A549 (cell line): ENCODE measurements at regions not wholly inside any gene's neighbourhood (a gene's known extent, or its start where the extent isn't known, plus 50 kb on each side); places are given as distances from the start of the nearest gene placed in this dataset.
A peak's percentile ranks its signal among the peaks of the same experiment; 100 is the strongest.

Experiments
- ATAC-seq, 2 experiments: fragments of 200-7000 bp in 1 of 2; fragments of >200 bp in 1 of 2; cut with Nextera tagmentation in 1 of 2; cut with Tn5 transposase in 1 of 2; 3 replicates each; pipeline versions ENCODE4 v1.8.0 to v1.9.1; 2018 to 2020; ENCODE audit warnings: mild to moderate bottlenecking in 1 of 2, moderate library complexity in 1 of 2
- CTCF ChIA-PET: fragments of 300-600 bp; sonication (Branson Sonifier 250); formaldehyde crosslinking; extraction: SDS; loops from one replicate; lab custom pipeline; 2021; ENCODE audit warnings: antibody characterized with exemption, inconsistent platforms; lab: Yijun Ruan, JAX
- POLR2A ChIA-PET: fragments of 350-600 bp; formaldehyde crosslinking; extraction: SDS; loops from one replicate; lab custom pipeline; 2021; ENCODE audit warnings: antibody characterized with exemption, inconsistent platforms; lab: Yijun Ruan, JAX
- DNase-seq, 2 experiments: peaks; one replicate each; pipeline versions ENCODE4 v3.0.0 to v3.0.0-alpha.2; 2011 to 2016; ENCODE audit warnings: low read depth in 1 of 2, low spot score in 1 of 2
- FAIRE-seq: peaks from 2 replicates; lab custom pipeline; 2011; peaks lifted over from hg19 to GRCh38; lab: Jason Lieb, UNC
- H3K27ac ChIP-seq, 2 experiments: fragments of >200 bp; sonication (Bioruptor Twin); formaldehyde crosslinking; 3 replicates each; pipeline ENCODE4 v1.5.1; 2016 to 2017
- H3K4me1 ChIP-seq: fragments of >200 bp; sonication (Bioruptor Twin); formaldehyde crosslinking; 3 replicates; pipeline ENCODE4 v1.6.1; 2016
- H3K4me2 ChIP-seq: fragments of >200 bp; sonication (Bioruptor Twin); formaldehyde crosslinking; 3 replicates; pipeline ENCODE4 v1.6.1; 2016
- H3K4me3 ChIP-seq: fragments of >200 bp; sonication (Bioruptor Twin); formaldehyde crosslinking; 3 replicates; pipeline ENCODE4 v1.5.1; 2016
- H3K9me3 ChIP-seq: fragments of >200 bp; sonication (Bioruptor Twin); formaldehyde crosslinking; 3 replicates; pipeline ENCODE4 v1.6.1; 2016
- CBX2 ChIP-seq: fragments of 200-600 bp; sonication (generic); IDR thresholded peaks from 2 replicates; pipeline ENCODE4 v1.6.1; 2016; ENCODE audit warnings: low read depth, mild to moderate bottlenecking, borderline replicate concordance
- CBX8 ChIP-seq: fragments of 200-600 bp; sonication (generic); IDR thresholded peaks from 2 replicates; pipeline ENCODE4 v1.6.1; 2016
- CHD4 ChIP-seq: fragments of 200-600 bp; sonication (generic); IDR thresholded peaks from 2 replicates; pipeline ENCODE4 v1.6.1; 2016; ENCODE audit warnings: antibody characterized with exemption, mild to moderate bottlenecking, borderline replicate concordance
- FOSB ChIP-seq: fragments of 250-450 bp; sonication (Bioruptor Pico); IDR thresholded peaks from 2 replicates; pipeline ENCODE4 v1.5.0; 2020; ENCODE audit warnings: mild to moderate bottlenecking, moderate library complexity
- HDAC2 ChIP-seq: fragments of 200-600 bp; sonication (generic); IDR thresholded peaks from 2 replicates; pipeline ENCODE4 v1.6.1; 2016
- HEYL ChIP-seq: fragments of 250-450 bp; sonication (Bioruptor Pico); IDR thresholded peaks from 2 replicates; pipeline ENCODE4 v1.8.0; 2021; ENCODE audit warnings: mild to moderate bottlenecking, moderate library complexity
- HOXA7 ChIP-seq: fragments of 250-450 bp; sonication (Bioruptor Pico); IDR thresholded peaks from 2 replicates; pipeline ENCODE4 v1.5.0; 2020; ENCODE audit warnings: mild to moderate bottlenecking, moderate library complexity
- HOXB13 ChIP-seq: fragments of 250-450 bp; sonication (Bioruptor Pico); IDR thresholded peaks from 2 replicates; pipeline ENCODE4 v1.5.0; 2020; ENCODE audit warnings: low read depth, mild to moderate bottlenecking, moderate library complexity
- KDM5A ChIP-seq: fragments of 200-600 bp; sonication (generic); IDR thresholded peaks from 2 replicates; pipeline ENCODE4 v1.6.1; 2016; ENCODE audit warnings: antibody characterized with exemption, mild to moderate bottlenecking
- MAZ ChIP-seq: fragments of 150-350 bp; IDR thresholded peaks from 2 replicates; pipeline ENCODE4 v1.6.1; 2014; ENCODE audit warnings: antibody characterized with exemption, low read depth, low read length, borderline replicate concordance
- NPAS2 ChIP-seq: fragments of 250-450 bp; sonication (Bioruptor Pico); IDR thresholded peaks from 2 replicates; pipeline ENCODE4 v1.8.0; 2022; ENCODE audit warnings: mild to moderate bottlenecking, moderate library complexity, borderline replicate concordance
- NR3C1 ChIP-seq: fragments of >200 bp; sonication (Bioruptor Twin); formaldehyde crosslinking; IDR thresholded peaks from 3 replicates; pipeline ENCODE4 v1.6.1; 2017
- POLR2A ChIP-seq: IDR thresholded peaks from 2 replicates; pipeline ENCODE4 v1.6.1; 2012; ENCODE audit warnings: mild to moderate bottlenecking, low read length
- RAD21 ChIP-seq, 2 experiments: fragments of >200 bp in 1 of 2; sonication (Bioruptor Twin) in 1 of 2; formaldehyde crosslinking in 1 of 2; IDR thresholded peaks in 1 of 2; conservative IDR thresholded peaks in 1 of 2; 2 replicates in 1 of 2; 3 replicates in 1 of 2; pipeline ENCODE4 v1.6.1; 2012 to 2018; ENCODE audit warnings: inconsistent platforms in 1 of 2
- RFX5 ChIP-seq: fragments of 450-650 bp; IDR thresholded peaks from 2 replicates; pipeline ENCODE4 v1.7.1; 2014; ENCODE audit warnings: antibody characterized with exemption, mild to moderate bottlenecking, moderate library complexity
- SMC3 ChIP-seq: fragments of >200 bp; sonication (Bioruptor Twin); formaldehyde crosslinking; IDR thresholded peaks from 3 replicates; pipeline ENCODE4 v1.6.1; 2018; ENCODE audit warnings: inconsistent platforms
- SREBF2 ChIP-seq: fragments of 450-650 bp; IDR thresholded peaks from 2 replicates; pipeline ENCODE4 v1.6.1; 2014; ENCODE audit warnings: mild to moderate bottlenecking, moderate library complexity
- TFCP2L1 ChIP-seq: fragments of 250-450 bp; sonication (Bioruptor Pico); IDR thresholded peaks from 2 replicates; pipeline ENCODE4 v1.5.0; 2021; ENCODE audit warnings: mild to moderate bottlenecking
- TP53 ChIP-seq: fragments of 250-450 bp; sonication (Bioruptor Pico); IDR thresholded peaks from 2 replicates; pipeline ENCODE4 v1.5.0; 2021; ENCODE audit warnings: mild to moderate bottlenecking, moderate library complexity
- ZSCAN20 ChIP-seq: fragments of 250-450 bp; sonication (Bioruptor Pico); IDR thresholded peaks from 2 replicates; pipeline ENCODE4 v1.8.0; 2022; ENCODE audit warnings: mild to moderate bottlenecking, moderate library complexity
- WGBS: methylation state at CpG from one replicate; pipeline ENCODE4 v1.1.6; 2017; ENCODE audit errors: missing lambda C conversion rate; 5-methylcytosine and 5-hydroxymethylcytosine counted together
- TF ChIP-seq, protein P1 (sequence below): fragments of 450-650 bp; IDR thresholded peaks from 2 replicates; pipeline ENCODE4 v1.6.1; 2014; ENCODE audit warnings: antibody characterized with exemption
- TF ChIP-seq, protein P2 (sequence below): fragments of >200 bp; sonication (Bioruptor Twin); formaldehyde crosslinking; IDR thresholded peaks from 2 replicates; pipeline ENCODE4 v1.6.1; 2016
- TF ChIP-seq, protein P3 (sequence below): fragments of 250-450 bp; sonication (Bioruptor Pico); IDR thresholded peaks from 2 replicates; pipeline ENCODE4 v1.5.0; 2021; ENCODE audit warnings: mild to moderate bottlenecking, moderate library complexity, borderline replicate concordance

DNA sequence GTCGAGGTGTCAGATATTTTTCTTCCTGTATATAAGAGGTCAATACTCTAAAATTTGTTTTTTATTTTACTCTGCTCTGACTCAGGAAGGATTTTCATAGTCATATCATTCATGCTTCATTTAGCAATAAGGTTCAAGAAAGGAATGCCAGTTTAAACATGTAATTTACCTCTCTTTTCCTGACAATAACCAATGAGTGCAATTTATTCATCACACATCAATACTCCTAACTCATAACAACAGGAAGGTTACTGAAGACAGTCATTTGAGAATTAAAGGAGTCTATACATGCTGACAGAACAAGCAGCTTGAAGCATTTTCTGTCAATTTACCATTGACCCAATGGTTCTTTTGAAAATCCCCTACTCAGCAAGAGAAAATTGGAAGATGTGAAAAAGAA lies 190.3 kb upstream of the RPS6KA3 start:
- DNase-seq = no peak
- FAIRE-seq = peak; percentile 76
- ATAC-seq = no peak
- Histone ChIP-seq H3K27ac (no peak overlapping the region), H3K4me2 (no peak overlapping the region), H3K9me3 (no peaks in the 10 kb centered on the region), H3K4me1 (0 out of 3 replicates have a peak, but pooled peaks cover 5% of the 10 kb centered on the region), H3K4me3 (no peak overlapping the region)
- POLR2A ChIA-PET = no interaction called here
- WGBS = 26% methylated on average over 1 of the region's 1 CpG
- CTCF ChIA-PET = interaction anchor here (0.6 to 1.0 kb wide), 2 partner anchors 186 to 204 kb away, joined by 3 read pairs; no protein-coding TSS in a partner anchor
- TF ChIP-seq, protein P1, sequence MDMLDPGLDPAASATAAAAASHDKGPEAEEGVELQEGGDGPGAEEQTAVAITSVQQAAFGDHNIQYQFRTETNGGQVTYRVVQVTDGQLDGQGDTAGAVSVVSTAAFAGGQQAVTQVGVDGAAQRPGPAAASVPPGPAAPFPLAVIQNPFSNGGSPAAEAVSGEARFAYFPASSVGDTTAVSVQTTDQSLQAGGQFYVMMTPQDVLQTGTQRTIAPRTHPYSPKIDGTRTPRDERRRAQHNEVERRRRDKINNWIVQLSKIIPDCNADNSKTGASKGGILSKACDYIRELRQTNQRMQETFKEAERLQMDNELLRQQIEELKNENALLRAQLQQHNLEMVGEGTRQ = no peak
- TF ChIP-seq HOXB13 (CRISPR knock-in tag) = no peak
- TF ChIP-seq ZSCAN20 (CRISPR knock-in tag) = no peak
- TF ChIP-seq CBX8 = no peak
- TF ChIP-seq POLR2A = no peak
- TF ChIP-seq CHD4 = no peak
- no peak for TF ChIP-seq CBX2

DNA sequence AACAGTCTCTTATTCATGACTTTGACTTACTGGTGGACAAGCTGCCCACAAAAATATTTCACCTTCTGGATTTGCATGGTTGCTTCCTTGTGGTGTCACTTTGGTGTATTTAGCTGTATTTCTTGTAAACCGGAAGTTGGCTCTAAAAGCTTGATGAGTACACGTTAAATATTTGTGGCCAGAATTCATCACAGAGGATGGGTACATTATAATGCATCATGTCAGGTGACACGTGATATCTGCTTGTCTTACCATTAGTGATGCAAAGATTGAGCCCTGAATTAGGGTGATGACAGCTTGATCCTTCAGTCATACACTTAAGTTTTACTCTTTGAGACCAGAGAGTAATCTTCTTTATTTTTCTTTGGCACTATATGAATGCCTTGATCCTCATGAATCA lies 188.3 kb upstream of the RPS6KA3 start:
- TF ChIP-seq KDM5A = no peak
- CTCF ChIA-PET = no interaction called here
- H3K4me1 ChIP-seq = no peaks in the 10 kb centered on the region
- DNase-seq (no peak), FAIRE-seq (peak; percentile 67), ATAC-seq (no peak)
- no peak overlapping the region for H3K4me3 ChIP-seq
- no peak overlapping the region for H3K27ac ChIP-seq
- no peak overlapping the region for H3K4me2 ChIP-seq
- POLR2A ChIA-PET = no interaction called here
- H3K9me3 ChIP-seq = no peaks in the 10 kb centered on the region
- WGBS = 67% methylated on average over 3 of the region's 3 CpGs

DNA sequence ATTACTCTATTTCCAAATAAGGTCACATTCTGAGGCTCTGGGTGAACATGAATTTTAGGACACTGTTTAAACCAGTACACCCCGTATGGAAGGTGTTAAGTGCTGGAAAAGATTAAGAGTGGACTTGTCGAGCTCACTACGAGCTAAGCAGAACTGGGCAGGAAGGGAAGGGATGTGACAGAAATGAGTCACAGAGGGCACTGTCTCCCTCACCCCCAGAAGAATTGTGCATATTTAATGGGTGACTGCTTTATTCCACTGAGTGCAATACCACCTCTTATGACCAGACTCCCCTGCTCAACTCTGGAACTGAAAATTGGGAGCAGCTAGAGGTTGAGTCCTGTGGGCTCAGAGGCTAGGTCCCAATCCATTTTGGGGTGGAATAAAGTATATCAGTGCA lies 187.4 kb upstream of the RPS6KA3 start:
- POLR2A ChIA-PET = no interaction called here
- H3K4me3 ChIP-seq = no peak overlapping the region
- TF ChIP-seq NPAS2 (no peak), HDAC2 (no peak), SREBF2 (no peak), SMC3 (no peak), FOSB (CRISPR knock-in tag) (no peak), RFX5 (no peak), MAZ (no peak), HEYL (CRISPR knock-in tag) (no peak), NR3C1 (no peak), POLR2A (no peak), HOXA7 (no peak), TFCP2L1 (CRISPR knock-in tag) (no peak), RAD21 (conservative IDR thresholded peaks at IDR 0.05 in 1 of 2, IDR thresholded peaks at IDR 0.05 in 1 of 2) (no peak), TP53 (CRISPR knock-in tag) (no peak)
- TF ChIP-seq, protein P1 = no peak
- TF ChIP-seq, protein P2, sequence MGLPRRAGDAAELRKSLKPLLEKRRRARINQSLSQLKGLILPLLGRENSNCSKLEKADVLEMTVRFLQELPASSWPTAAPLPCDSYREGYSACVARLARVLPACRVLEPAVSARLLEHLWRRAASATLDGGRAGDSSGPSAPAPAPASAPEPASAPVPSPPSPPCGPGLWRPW = no peak
- TF ChIP-seq, protein P3, sequence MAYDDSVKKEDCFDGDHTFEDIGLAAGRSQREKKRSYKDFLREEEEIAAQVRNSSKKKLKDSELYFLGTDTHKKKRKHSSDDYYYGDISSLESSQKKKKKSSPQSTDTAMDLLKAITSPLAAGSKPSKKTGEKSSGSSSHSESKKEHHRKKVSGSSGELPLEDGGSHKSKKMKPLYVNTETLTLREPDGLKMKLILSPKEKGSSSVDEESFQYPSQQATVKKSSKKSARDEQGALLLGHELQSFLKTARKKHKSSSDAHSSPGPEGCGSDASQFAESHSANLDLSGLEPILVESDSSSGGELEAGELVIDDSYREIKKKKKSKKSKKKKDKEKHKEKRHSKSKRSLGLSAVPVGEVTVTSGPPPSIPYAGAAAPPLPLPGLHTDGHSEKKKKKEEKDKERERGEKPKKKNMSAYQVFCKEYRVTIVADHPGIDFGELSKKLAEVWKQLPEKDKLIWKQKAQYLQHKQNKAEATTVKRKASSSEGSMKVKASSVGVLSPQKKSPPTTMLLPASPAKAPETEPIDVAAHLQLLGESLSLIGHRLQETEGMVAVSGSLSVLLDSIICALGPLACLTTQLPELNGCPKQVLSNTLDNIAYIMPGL (CRISPR knock-in tag) = no peak
- TF ChIP-seq, all 56 proteins: peak for 0
- WGBS = 53% methylated on average over 3 of the region's 3 CpGs
- Histone ChIP-seq H3K4me2 (no peak overlapping the region), H3K9me3 (no peaks in the 10 kb centered on the region), H3K27ac (no peak overlapping the region), H3K4me1 (no peaks in the 10 kb centered on the region)
- no peak for DNase-seq
- FAIRE-seq = no peak
- CTCF ChIA-PET = interaction anchor here (0.9 to 1.6 kb wide), 3 partner anchors 11 to 151 kb away, joined by 3 read pairs; no protein-coding TSS in a partner anchor
- no peak for ATAC-seq
